KMS-11 (cell line): ENCODE measurements at regions not wholly inside any gene's neighbourhood (a gene's known extent, or its start where the extent isn't known, plus 50 kb on each side); places are given as distances from the start of the nearest gene placed in this dataset.
"Not testable (repeated sequence)": the region's sequence is repeated elsewhere in the genome, so short reads cannot be mapped to it uniquely, and the experiment has no call there.

Experiments used
- H2AFZ ChIP-seq: fragments of 200-600 bp; sonication (generic); 2 replicates; pipeline ENCODE4 v1.6.1; 2016; ENCODE audit warnings: antibody characterized with exemption, mixed run types, low read depth
- H3K27ac ChIP-seq: fragments of 200-600 bp; sonication (generic); 2 replicates; pipeline ENCODE4 v1.6.1; 2016; ENCODE audit warnings: mild to moderate bottlenecking, mixed run types
- H3K27me3 ChIP-seq: fragments of 200-600 bp; sonication (generic); 2 replicates; pipeline ENCODE4 v1.6.1; 2017; ENCODE audit warnings: mild to moderate bottlenecking, low read depth, mixed run types, moderate library complexity; ENCODE audit not compliant: insufficient read depth
- H3K36me3 ChIP-seq: fragments of 200-600 bp; sonication (generic); 2 replicates; pipeline ENCODE4 v1.6.1; 2017; ENCODE audit warnings: mild to moderate bottlenecking, mixed run types; ENCODE audit not compliant: insufficient read depth
- H3K4me1 ChIP-seq: fragments of 200-600 bp; sonication (generic); 2 replicates; pipeline ENCODE4 v1.6.1; 2016; ENCODE audit warnings: mild to moderate bottlenecking, low read depth, mixed run types; ENCODE audit not compliant: poor library complexity, severe bottlenecking
- H3K4me2 ChIP-seq: fragments of 200-600 bp; sonication (generic); 2 replicates; pipeline ENCODE4 v1.7.0; 2016; ENCODE audit warnings: mild to moderate bottlenecking, mixed run types
- H3K4me3 ChIP-seq: fragments of 200-600 bp; sonication (generic); IDR thresholded peaks from 2 replicates; pipeline ENCODE4 v1.6.1; 2017; ENCODE audit warnings: low read depth, low read length, mixed read lengths; ENCODE audit not compliant: insufficient read depth
- H3K79me2 ChIP-seq: fragments of 200-600 bp; sonication (generic); 2 replicates; pipeline ENCODE4 v1.6.1; 2016; ENCODE audit warnings: low read depth, mixed run types; ENCODE audit not compliant: insufficient read depth
- H3K9ac ChIP-seq: fragments of 200-600 bp; sonication (generic); 2 replicates; pipeline ENCODE4 v1.6.1; 2016; ENCODE audit warnings: mild to moderate bottlenecking, mixed run types
- H4K20me1 ChIP-seq: fragments of 200-600 bp; sonication (generic); 2 replicates; pipeline ENCODE4 v1.6.1; 2016; ENCODE audit warnings: mild to moderate bottlenecking, mixed run types; ENCODE audit not compliant: insufficient read depth
- TF ChIP-seq, protein P1 (sequence below): fragments of 200-600 bp; sonication (generic); conservative IDR thresholded peaks from 2 replicates; pipeline ENCODE4 v1.6.1; 2017; ENCODE audit warnings: low read depth, mild to moderate bottlenecking, antibody characterized with exemption, low read length, moderate library complexity, mixed read lengths

GRCh38 chr4:106565727-106566126 lies 197.1 kb upstream of the GIMD1 start:
- Histone ChIP-seq H3K4me1 (peaks cover 21% of the 10 kb centered on the region), H3K79me2 (no peaks in the 10 kb centered on the region), H4K20me1 (no peaks in the 10 kb centered on the region), H3K36me3 (no peaks in the 10 kb centered on the region), H3K27ac (no peak overlapping the region), H3K4me3 (no peak overlapping the region), H3K27me3 (no peaks in the 10 kb centered on the region), H3K9ac (no peak overlapping the region), H2AFZ (no peak overlapping the region), H3K4me2 (no peak overlapping the region)
- TF ChIP-seq, protein P1, sequence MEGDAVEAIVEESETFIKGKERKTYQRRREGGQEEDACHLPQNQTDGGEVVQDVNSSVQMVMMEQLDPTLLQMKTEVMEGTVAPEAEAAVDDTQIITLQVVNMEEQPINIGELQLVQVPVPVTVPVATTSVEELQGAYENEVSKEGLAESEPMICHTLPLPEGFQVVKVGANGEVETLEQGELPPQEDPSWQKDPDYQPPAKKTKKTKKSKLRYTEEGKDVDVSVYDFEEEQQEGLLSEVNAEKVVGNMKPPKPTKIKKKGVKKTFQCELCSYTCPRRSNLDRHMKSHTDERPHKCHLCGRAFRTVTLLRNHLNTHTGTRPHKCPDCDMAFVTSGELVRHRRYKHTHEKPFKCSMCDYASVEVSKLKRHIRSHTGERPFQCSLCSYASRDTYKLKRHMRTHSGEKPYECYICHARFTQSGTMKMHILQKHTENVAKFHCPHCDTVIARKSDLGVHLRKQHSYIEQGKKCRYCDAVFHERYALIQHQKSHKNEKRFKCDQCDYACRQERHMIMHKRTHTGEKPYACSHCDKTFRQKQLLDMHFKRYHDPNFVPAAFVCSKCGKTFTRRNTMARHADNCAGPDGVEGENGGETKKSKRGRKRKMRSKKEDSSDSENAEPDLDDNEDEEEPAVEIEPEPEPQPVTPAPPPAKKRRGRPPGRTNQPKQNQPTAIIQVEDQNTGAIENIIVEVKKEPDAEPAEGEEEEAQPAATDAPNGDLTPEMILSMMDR = no peak

DNA sequence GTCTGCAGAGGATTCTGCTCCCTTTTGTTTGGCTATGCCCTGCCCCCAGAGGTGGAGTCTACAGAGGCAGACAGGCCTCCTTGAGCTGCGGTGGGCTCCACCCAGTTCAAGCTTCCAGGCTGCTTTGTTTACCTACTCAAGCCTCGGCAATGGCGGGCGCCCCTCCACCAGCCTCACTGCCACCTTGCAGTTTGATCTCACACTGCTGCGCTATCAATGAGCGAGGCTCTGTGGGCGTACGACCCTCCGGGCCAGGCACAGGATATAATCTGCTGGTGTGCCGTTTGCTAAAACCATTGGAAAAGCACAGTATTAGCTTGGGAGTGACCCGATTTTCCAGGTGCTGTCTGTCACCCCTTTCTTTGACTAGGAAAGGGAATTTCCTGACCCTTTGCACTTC lies 195.1 kb upstream of the GIMD1 start:
- not testable (repeated sequence) for H3K27ac ChIP-seq, H2AFZ ChIP-seq, H3K4me3 ChIP-seq, H4K20me1 ChIP-seq, H3K36me3 ChIP-seq, H3K4me2 ChIP-seq, H3K9ac ChIP-seq, H3K4me1 ChIP-seq, H3K79me2 ChIP-seq, H3K27me3 ChIP-seq

DNA sequence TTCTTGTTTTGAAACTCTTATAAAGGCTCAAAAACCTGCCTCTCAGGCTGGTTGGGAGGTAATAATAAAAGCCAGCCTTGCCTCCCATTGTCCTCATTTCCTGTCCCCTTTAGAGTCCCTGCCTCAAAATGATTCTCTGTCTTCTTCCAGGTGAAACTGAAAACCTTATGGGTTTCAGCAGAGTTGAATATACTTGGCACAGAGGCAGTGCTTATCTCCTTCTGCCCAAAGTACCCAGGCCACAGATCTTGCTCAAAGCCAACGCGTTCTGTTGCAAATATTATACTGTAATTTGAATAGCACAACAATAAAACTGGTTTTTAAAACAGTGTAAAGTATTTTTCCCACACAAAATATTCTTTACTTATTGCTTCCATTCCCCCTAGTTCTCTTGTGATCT lies 183.1 kb upstream of the GIMD1 start:
- Histone ChIP-seq H3K4me3 (no peak overlapping the region), H4K20me1 (no peaks in the 10 kb centered on the region), H3K4me2 (no peak overlapping the region), H3K4me1 (no peaks in the 10 kb centered on the region), H3K36me3 (no peaks in the 10 kb centered on the region), H2AFZ (no peak overlapping the region), H3K27me3 (no peaks in the 10 kb centered on the region), H3K79me2 (no peaks in the 10 kb centered on the region), H3K9ac (no peak overlapping the region), H3K27ac (no peak overlapping the region)
- TF ChIP-seq, protein P1 = no peak

GRCh38 chr4:106548446-106549044 lies 180.0 kb upstream of the GIMD1 start:
- no peaks in the 10 kb centered on the region for H3K27me3 ChIP-seq
- no peaks in the 10 kb centered on the region for H3K36me3 ChIP-seq
- TF ChIP-seq, protein P1 = no peak
- H2AFZ ChIP-seq = no peak overlapping the region
- H3K4me1 ChIP-seq = no peaks in the 10 kb centered on the region
- H3K27ac ChIP-seq = no peak overlapping the region
- H3K79me2 ChIP-seq = no peaks in the 10 kb centered on the region
- H3K4me2 ChIP-seq = no peak overlapping the region
- no peaks in the 10 kb centered on the region for H4K20me1 ChIP-seq
- no peak overlapping the region for H3K4me3 ChIP-seq
- H3K9ac ChIP-seq = no peak overlapping the region

- H3K9ac ChIP-seq = no peak overlapping the region
- no peak overlapping the region for H3K4me3 ChIP-seq
- H3K27me3 ChIP-seq = no peaks in the 10 kb centered on the region
- TF ChIP-seq, protein P1 = no peak
- no peak overlapping the region for H3K4me2 ChIP-seq
- no peaks in the 10 kb centered on the region for H3K79me2 ChIP-seq
- no peaks in the 10 kb centered on the region for H4K20me1 ChIP-seq
- no peaks in the 10 kb centered on the region for H3K36me3 ChIP-seq
- H3K27ac ChIP-seq = no peak overlapping the region
- no peak overlapping the region for H2AFZ ChIP-seq
- H3K4me1 ChIP-seq = no peaks in the 10 kb centered on the region
Observed at GRCh38 chr4:106546370-106546769, 177.8 kb upstream of the GIMD1 start.

GRCh38 chr4:106542609-106543008 lies 174.0 kb upstream of the GIMD1 start:
- H3K79me2 ChIP-seq, H2AFZ ChIP-seq, H4K20me1 ChIP-seq, H3K27ac ChIP-seq, H3K4me2 ChIP-seq, H3K27me3 ChIP-seq, H3K4me3 ChIP-seq, H3K4me1 ChIP-seq, H3K36me3 ChIP-seq, H3K9ac ChIP-seq: not testable (repeated sequence)
